ENCODE measurements at regions not wholly inside any gene's neighbourhood (a gene's known extent, or its start where the extent isn't known, plus 50 kb on each side); places are given as distances from the start of the nearest gene placed in this dataset.

GRCh38 chr3:159726231-159726964 is 262.2 kb upstream of the IL12A start:
- Histone ChIP-seq H3K9me3 (ENCODE audit: control insufficient read depth, insufficient read depth, low read length) (no peaks in the 10 kb centered on the region), H3K4me2 (ENCODE audit: low read length) (no peak overlapping the region), H3K79me2 (ENCODE audit: control insufficient read depth, low read length) (no peaks in the 10 kb centered on the region), H3K27ac (ENCODE audit: low read depth, low read length) (no peak overlapping the region), H3K36me3 (ENCODE audit: control insufficient read depth, low read length) (no peaks in the 10 kb centered on the region), H3F3A (ENCODE audit: control insufficient read depth, insufficient read depth) (no peaks in the 10 kb centered on the region), H3K27me3 (ENCODE audit: control insufficient read depth, low read length) (no peaks in the 10 kb centered on the region), H4K20me1 (ENCODE audit: control insufficient read depth, insufficient read depth, low read depth, low read length) (no peaks in the 10 kb centered on the region), H3K9me2 (replicated peaks; ENCODE audit: control insufficient read depth, low read length) (no peaks in the 10 kb centered on the region), H3K4me1 (ENCODE audit: control insufficient read depth, low read length) (no peaks in the 10 kb centered on the region), H3K4me3 (ENCODE audit: low read length) (no peak overlapping the region)
- no peak for TF ChIP-seq CTCF (IDR thresholded peaks at IDR 0.05; ENCODE audit: low read depth, low read length, poor library complexity, severe bottlenecking)
- TF ChIP-seq EZH2phosphoT487 (IDR thresholded peaks at IDR 0.05; ENCODE audit: borderline replicate concordance, low read length), result no peak

- Histone ChIP-seq H3F3A (ENCODE audit: control insufficient read depth, insufficient read depth) (no peaks in the 10 kb centered on the region), H3K79me2 (ENCODE audit: control insufficient read depth, low read length) (no peaks in the 10 kb centered on the region), H3K27me3 (ENCODE audit: control insufficient read depth, low read length) (no peaks in the 10 kb centered on the region), H3K4me1 (ENCODE audit: control insufficient read depth, low read length) (no peaks in the 10 kb centered on the region), H3K4me2 (ENCODE audit: low read length) (no peak overlapping the region), H3K27ac (ENCODE audit: low read depth, low read length) (no peak overlapping the region), H3K4me3 (ENCODE audit: low read length) (no peak overlapping the region), H3K9me2 (replicated peaks; ENCODE audit: control insufficient read depth, low read length) (no peaks in the 10 kb centered on the region), H3K36me3 (ENCODE audit: control insufficient read depth, low read length) (no peaks in the 10 kb centered on the region), H4K20me1 (ENCODE audit: control insufficient read depth, insufficient read depth, low read depth, low read length) (no peaks in the 10 kb centered on the region), H3K9me3 (ENCODE audit: control insufficient read depth, insufficient read depth, low read length) (no peaks in the 10 kb centered on the region)
- TF ChIP-seq EZH2phosphoT487 (IDR thresholded peaks at IDR 0.05; ENCODE audit: borderline replicate concordance, low read length), result no peak
Measured at GRCh38 chr3:159727506-159727905, 261.1 kb upstream of the IL12A start.

- Histone ChIP-seq H3K27ac (ENCODE audit: low read depth, low read length) (no peak overlapping the region), H4K20me1 (ENCODE audit: control insufficient read depth, insufficient read depth, low read depth, low read length) (no peaks in the 10 kb centered on the region), H3K79me2 (ENCODE audit: control insufficient read depth, low read length) (no peaks in the 10 kb centered on the region), H3K9me3 (ENCODE audit: control insufficient read depth, insufficient read depth, low read length) (no peaks in the 10 kb centered on the region), H3K4me2 (ENCODE audit: low read length) (no peak overlapping the region), H3K36me3 (ENCODE audit: control insufficient read depth, low read length) (no peaks in the 10 kb centered on the region), H3F3A (ENCODE audit: control insufficient read depth, insufficient read depth) (no peaks in the 10 kb centered on the region), H3K4me3 (ENCODE audit: low read length) (no peak overlapping the region), H3K4me1 (ENCODE audit: control insufficient read depth, low read length) (no peaks in the 10 kb centered on the region), H3K9me2 (replicated peaks; ENCODE audit: control insufficient read depth, low read length) (no peaks in the 10 kb centered on the region), H3K27me3 (ENCODE audit: control insufficient read depth, low read length) (no peaks in the 10 kb centered on the region)
- TF ChIP-seq EZH2phosphoT487 (IDR thresholded peaks at IDR 0.05; ENCODE audit: borderline replicate concordance, low read length), result no peak
- no peak for TF ChIP-seq CTCF (IDR thresholded peaks at IDR 0.05; ENCODE audit: low read depth, low read length, poor library complexity, severe bottlenecking)
Measured at GRCh38 chr3:159731254-159731653, 257.4 kb upstream of the IL12A start.

Measured in DOHH2 (cell line).